GM19351 (cell line): ENCODE measurements at regions not wholly inside any gene's neighbourhood (a gene's known extent, or its start where the extent isn't known, plus 50 kb on each side); places are given as distances from the start of the nearest gene placed in this dataset.
A peak's percentile ranks its signal among the peaks of the same experiment; 100 is the strongest.

Experiments used
- ATAC-seq: cut with Tn5 transposase; IDR thresholded peaks from one replicate; pipeline ENCODE4 v1.9.1; 2021; ENCODE audit warnings: mild to moderate bottlenecking, moderate library complexity; ENCODE audit not compliant: unreplicated experiment

GRCh38 chr10:8583096-8583495 is 528.6 kb downstream of the GATA3 start:
- ATAC-seq: no peak

- ATAC-seq: no peak
These were observed 530.2 kb downstream of the GATA3 start for GRCh38 chr10:8584666-8585065.

- ATAC-seq: no peak
These were observed 532.0 kb downstream of the GATA3 start for GRCh38 chr10:8586504-8586903.

- ATAC-seq: no peak
These were observed 533.6 kb downstream of the GATA3 start for GRCh38 chr10:8588135-8588534.

GRCh38 chr10:8590518-8590917 is 536.0 kb downstream of the GATA3 start:
- no peak for ATAC-seq

GRCh38 chr10:8591640-8592039 is 537.2 kb downstream of the GATA3 start:
- no peak for ATAC-seq

- no peak for ATAC-seq
These were observed 539.7 kb downstream of the GATA3 start for GRCh38 chr10:8594176-8594575.

- ATAC-seq: no peak
These were observed 540.2 kb downstream of the GATA3 start for GRCh38 chr10:8594711-8595110.

GRCh38 chr10:8595140-8595539 is 540.7 kb downstream of the GATA3 start:
- ATAC-seq: no peak

- ATAC-seq: no peak
These were observed 542.5 kb downstream of the GATA3 start for GRCh38 chr10:8596929-8597472.

GRCh38 chr10:8600192-8600591 is 545.7 kb downstream of the GATA3 start:
- no peak for ATAC-seq

- no peak for ATAC-seq
These were observed 548.3 kb downstream of the GATA3 start for GRCh38 chr10:8602821-8603220.

- no peak for ATAC-seq
These were observed 559.6 kb downstream of the GATA3 start for GRCh38 chr10:8614054-8614565.

GRCh38 chr10:8615118-8615517 is 560.6 kb downstream of the GATA3 start:
- no peak for ATAC-seq

GRCh38 chr10:8616166-8616565 is 561.7 kb downstream of the GATA3 start:
- ATAC-seq: peak; percentile 92

GRCh38 chr10:8617792-8618191 is 563.3 kb downstream of the GATA3 start:
- no peak for ATAC-seq

- no peak for ATAC-seq
These were observed 564.3 kb downstream of the GATA3 start for GRCh38 chr10:8618834-8619233.

- ATAC-seq: no peak
These were observed 573.9 kb downstream of the GATA3 start for GRCh38 chr10:8628351-8628750.

- ATAC-seq: no peak
These were observed 579.4 kb downstream of the GATA3 start for GRCh38 chr10:8633909-8634308.

- ATAC-seq: no peak
These were observed 581.9 kb downstream of the GATA3 start for GRCh38 chr10:8636371-8636770.

GRCh38 chr10:8637640-8638039 is 583.2 kb downstream of the GATA3 start:
- ATAC-seq: no peak

GRCh38 chr10:8638088-8638672 is 583.7 kb downstream of the GATA3 start:
- ATAC-seq: no peak
